ENCODE measurements at regions not wholly inside any gene's neighbourhood (a gene's known extent, or its start where the extent isn't known, plus 50 kb on each side); places are given as distances from the start of the nearest gene placed in this dataset.

DNA sequence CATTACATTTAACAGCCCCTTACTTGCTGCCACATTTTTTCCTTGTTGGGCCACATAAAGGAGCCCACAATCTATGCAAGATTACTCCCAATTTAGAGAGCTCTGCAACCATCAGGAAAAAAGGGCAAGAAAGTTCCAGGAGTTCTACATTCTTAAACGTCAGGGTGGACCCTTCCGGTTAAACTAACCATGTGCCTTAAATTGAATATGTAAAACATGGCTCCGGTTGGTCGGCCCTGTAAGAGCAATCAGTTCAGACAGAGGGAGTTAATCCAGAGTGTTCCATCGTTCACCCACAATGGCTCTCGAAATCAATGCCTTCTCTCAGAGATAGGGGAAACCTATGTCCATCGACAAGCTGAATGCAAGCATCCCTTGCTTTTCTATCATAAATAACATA is 253.7 kb upstream of the PFKP start:
- TF ChIP-seq ZNF785 (tag by site-specific recombination; IDR thresholded peaks at IDR 0.05) (no peak), CTCF (tag by site-specific recombination; IDR thresholded peaks at IDR 0.05) (no peak), ZBTB17 (tag by site-specific recombination; IDR thresholded peaks at IDR 0.05) (no peak), OSR2 (tag by site-specific recombination; IDR thresholded peaks at IDR 0.05) (no peak), ZNF280D (tag by site-specific recombination; IDR thresholded peaks at IDR 0.05) (no peak), BCL11A (tag by site-specific recombination; IDR thresholded peaks at IDR 0.05; ENCODE audit: low read depth) (no peak), PATZ1 (tag by site-specific recombination; IDR thresholded peaks at IDR 0.05) (no peak), TCF7L2 (IDR thresholded peaks at IDR 0.05; ENCODE audit: borderline replicate concordance, low read depth, low read length) (no peak), YY2 (tag by site-specific recombination; IDR thresholded peaks at IDR 0.05) (no peak), ZBTB21 (tag by site-specific recombination; IDR thresholded peaks at IDR 0.05) (no peak), ZNF48 (tag by site-specific recombination; IDR thresholded peaks at IDR 0.05) (no peak)
